H1 (cell line): ENCODE measurements at regions not wholly inside any gene's neighbourhood (a gene's known extent, or its start where the extent isn't known, plus 50 kb on each side); places are given as distances from the start of the nearest gene placed in this dataset.

Source experiments
- HDAC2 ChIP-seq, 2 experiments: fragments of 300-600 bp in 1 of 2; sonication (generic) in 1 of 2; IDR thresholded peaks; 2 replicates each; pipeline ENCODE4 v1.6.1; 2011 to 2012; ENCODE audit warnings: low read depth in 2 of 2, low read length in 2 of 2, mild to moderate bottlenecking in 2 of 2, moderate library complexity in 2 of 2, borderline replicate concordance in 1 of 2, inconsistent platforms in 1 of 2
- TF ChIP-seq, protein P1 (sequence below): IDR thresholded peaks from 2 replicates; pipeline ENCODE4 v1.6.1; 2012; ENCODE audit warnings: inconsistent platforms

GRCh38 chr3:43872301-43872700, 181.6 kb downstream of the ABHD5 start (continued):
- TF ChIP-seq, protein P1, sequence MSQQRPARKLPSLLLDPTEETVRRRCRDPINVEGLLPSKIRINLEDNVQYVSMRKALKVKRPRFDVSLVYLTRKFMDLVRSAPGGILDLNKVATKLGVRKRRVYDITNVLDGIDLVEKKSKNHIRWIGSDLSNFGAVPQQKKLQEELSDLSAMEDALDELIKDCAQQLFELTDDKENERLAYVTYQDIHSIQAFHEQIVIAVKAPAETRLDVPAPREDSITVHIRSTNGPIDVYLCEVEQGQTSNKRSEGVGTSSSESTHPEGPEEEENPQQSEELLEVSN: no peak
- TF ChIP-seq HDAC2 (IDR thresholded peaks at IDR 0.05; ENCODE audit: borderline replicate concordance in 1 of 2, low read depth in 2 of 2, low read length in 2 of 2): no peak
- TF ChIP-seq, all 59 proteins: peak for 0
